ENCODE measurements at regions not wholly inside any gene's neighbourhood (a gene's known extent, or its start where the extent isn't known, plus 50 kb on each side); places are given as distances from the start of the nearest gene placed in this dataset.

DNA sequence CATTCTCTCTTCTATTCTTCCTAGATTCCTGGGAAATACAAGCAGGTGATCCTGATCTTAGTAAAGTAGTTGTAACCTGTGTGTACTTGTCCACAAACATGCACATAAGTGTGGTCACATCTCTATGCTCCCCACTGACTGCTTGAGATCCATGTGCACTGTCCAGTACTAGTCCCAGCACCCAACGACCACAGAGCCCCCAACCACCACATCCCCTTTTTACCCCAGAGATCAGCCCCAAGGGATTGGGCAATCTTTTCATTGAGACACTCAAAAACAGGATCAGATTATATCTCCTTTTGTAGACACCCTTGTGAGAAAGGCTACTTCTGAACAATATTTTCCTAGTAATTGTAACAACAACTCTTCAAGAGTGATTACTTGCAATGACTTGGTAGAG lies 240.6 kb downstream of the ACTL7B start:
- TF ChIP-seq, protein P1, sequence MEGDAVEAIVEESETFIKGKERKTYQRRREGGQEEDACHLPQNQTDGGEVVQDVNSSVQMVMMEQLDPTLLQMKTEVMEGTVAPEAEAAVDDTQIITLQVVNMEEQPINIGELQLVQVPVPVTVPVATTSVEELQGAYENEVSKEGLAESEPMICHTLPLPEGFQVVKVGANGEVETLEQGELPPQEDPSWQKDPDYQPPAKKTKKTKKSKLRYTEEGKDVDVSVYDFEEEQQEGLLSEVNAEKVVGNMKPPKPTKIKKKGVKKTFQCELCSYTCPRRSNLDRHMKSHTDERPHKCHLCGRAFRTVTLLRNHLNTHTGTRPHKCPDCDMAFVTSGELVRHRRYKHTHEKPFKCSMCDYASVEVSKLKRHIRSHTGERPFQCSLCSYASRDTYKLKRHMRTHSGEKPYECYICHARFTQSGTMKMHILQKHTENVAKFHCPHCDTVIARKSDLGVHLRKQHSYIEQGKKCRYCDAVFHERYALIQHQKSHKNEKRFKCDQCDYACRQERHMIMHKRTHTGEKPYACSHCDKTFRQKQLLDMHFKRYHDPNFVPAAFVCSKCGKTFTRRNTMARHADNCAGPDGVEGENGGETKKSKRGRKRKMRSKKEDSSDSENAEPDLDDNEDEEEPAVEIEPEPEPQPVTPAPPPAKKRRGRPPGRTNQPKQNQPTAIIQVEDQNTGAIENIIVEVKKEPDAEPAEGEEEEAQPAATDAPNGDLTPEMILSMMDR (IDR thresholded peaks at IDR 0.05; ENCODE audit: low read depth, low read length), result no peak
- TF ChIP-seq POLR2A (IDR thresholded peaks at IDR 0.05; ENCODE audit: extremely low read depth, insufficient read length), result no peak
